22Rv1 (cell line): ENCODE measurements at regions not wholly inside any gene's neighbourhood (a gene's known extent, or its start where the extent isn't known, plus 50 kb on each side); places are given as distances from the start of the nearest gene placed in this dataset.

ENCODE experiments used
- H3K27ac ChIP-seq: fragments of 450-650 bp; 2 replicates; pipeline ENCODE4 v1.5.1; 2017
- ZFX ChIP-seq: fragments of 450-650 bp; IDR thresholded peaks from 2 replicates; pipeline ENCODE4 v1.6.1; 2017; ENCODE audit warnings: antibody characterized with exemption, borderline replicate concordance
- TF ChIP-seq, protein P1 (sequence below): fragments of 450-650 bp; IDR thresholded peaks from 2 replicates; pipeline ENCODE4 v1.5.1; 2017; ENCODE audit warnings: mild to moderate bottlenecking

DNA sequence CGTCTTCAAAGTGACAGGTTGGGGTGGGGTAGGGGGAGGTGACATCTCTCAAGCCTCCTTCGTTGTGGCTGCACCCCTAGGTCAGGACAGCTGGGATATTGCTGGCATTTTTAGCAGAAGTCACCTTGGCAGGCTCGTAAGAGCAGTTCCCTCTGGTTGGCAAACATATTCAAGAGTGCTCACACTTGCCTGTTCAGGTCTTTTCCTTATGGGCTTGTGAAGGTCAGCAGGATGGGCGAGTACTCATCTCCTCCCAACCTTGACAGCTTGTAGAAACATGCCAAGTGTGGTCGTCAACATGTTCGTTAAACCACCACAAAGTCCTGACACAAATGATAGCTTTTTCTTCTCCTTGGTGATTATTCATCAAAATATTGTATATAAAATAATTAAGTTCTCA lies 113.6 kb downstream of the HDGFL1 start:
- H3K27ac ChIP-seq: no peak overlapping the region
- TF ChIP-seq ZFX: no peak

DNA sequence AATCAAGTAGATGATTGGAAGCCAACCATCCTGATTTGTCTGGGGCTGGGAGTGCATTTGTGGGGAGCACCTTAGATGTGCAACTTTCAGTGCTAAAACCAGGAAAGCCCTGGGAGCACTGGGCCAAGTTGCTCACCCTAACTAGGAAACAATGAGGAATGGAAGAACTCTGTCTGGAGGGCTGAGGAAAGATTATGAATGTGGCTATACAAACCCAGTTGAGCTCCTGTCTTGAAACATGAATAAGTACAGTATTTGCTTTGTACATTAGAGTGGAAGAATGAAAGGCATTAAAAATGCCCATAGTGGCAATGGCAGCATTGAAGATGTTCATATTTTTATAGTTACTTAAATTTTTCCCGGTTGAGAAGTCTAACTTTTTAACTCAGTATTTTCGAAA lies 121.1 kb downstream of the HDGFL1 start:
- no peak for TF ChIP-seq ZFX
- TF ChIP-seq, protein P1, sequence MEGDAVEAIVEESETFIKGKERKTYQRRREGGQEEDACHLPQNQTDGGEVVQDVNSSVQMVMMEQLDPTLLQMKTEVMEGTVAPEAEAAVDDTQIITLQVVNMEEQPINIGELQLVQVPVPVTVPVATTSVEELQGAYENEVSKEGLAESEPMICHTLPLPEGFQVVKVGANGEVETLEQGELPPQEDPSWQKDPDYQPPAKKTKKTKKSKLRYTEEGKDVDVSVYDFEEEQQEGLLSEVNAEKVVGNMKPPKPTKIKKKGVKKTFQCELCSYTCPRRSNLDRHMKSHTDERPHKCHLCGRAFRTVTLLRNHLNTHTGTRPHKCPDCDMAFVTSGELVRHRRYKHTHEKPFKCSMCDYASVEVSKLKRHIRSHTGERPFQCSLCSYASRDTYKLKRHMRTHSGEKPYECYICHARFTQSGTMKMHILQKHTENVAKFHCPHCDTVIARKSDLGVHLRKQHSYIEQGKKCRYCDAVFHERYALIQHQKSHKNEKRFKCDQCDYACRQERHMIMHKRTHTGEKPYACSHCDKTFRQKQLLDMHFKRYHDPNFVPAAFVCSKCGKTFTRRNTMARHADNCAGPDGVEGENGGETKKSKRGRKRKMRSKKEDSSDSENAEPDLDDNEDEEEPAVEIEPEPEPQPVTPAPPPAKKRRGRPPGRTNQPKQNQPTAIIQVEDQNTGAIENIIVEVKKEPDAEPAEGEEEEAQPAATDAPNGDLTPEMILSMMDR: no peak
- no peak overlapping the region for H3K27ac ChIP-seq

DNA sequence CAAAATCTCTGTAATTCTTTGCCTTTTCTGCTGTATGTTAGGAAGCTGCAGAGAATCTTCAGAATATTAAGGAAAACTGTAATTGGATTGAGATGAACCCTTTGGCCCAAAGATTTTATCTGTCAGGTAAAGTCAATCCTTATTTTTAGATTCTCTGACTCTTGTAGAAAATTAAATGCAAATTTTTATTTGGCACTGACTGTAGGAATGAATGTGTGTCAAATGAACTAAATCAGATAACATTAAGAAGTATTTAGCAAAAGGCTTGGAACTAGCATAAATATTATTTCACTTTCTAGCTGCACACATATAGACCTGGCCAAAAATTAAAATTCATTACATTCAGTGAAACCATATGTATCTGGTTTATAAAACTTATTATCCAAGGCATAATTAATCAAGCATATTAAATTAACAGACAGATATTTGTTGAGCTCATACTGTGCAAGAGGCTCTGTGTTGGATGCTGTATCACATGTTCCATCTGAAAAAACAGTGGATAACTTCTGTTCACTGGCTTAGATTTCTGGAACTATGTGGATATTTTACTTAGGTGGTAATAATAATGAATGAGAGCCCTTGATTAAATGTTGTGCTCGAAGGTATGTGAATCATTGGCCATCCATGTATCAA lies 124.8 kb downstream of the HDGFL1 start:
- TF ChIP-seq, protein P1: no peak
- no peak for TF ChIP-seq ZFX
- H3K27ac ChIP-seq: no peak overlapping the region

DNA sequence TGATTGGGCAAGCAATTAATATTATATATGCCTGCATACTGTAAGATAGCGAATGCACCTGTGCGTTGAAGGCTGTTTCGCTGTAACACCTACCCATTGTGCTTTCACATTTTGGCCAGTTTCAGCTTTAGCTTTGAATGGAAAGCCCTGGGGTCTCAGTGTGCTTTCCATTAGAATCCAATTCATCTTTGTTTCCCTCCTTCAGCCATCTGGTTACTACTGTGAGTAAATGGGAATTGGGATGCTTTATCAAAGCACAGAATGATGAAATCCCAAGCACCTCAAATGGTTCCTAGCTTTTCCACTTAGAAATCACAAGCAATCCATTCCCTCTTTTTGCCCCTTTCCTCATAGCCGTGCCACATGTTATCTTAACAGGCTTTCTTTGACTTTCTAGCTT lies 127.1 kb downstream of the HDGFL1 start:
- no peak overlapping the region for H3K27ac ChIP-seq
- TF ChIP-seq, protein P1: no peak
- no peak for TF ChIP-seq ZFX

DNA sequence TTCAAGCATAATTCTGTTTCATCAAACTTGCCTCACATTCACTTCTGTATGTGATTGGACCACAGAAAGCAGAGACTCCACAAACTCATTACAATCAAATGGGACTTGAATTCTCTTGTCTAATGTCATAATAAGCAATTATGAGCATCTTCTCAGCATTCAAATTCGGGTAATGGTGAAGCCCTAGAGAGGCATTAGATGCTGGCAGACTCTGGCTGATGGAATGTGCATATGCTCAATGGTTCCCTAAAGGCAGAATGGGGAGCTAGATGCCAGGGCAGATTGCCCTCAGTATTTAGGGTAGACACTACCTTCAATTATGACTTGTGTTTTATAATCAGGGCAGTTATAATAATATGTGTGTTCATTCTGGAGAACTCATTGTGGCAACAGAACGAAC lies 127.9 kb downstream of the HDGFL1 start:
- H3K27ac ChIP-seq: no peak overlapping the region
- no peak for TF ChIP-seq ZFX
- TF ChIP-seq, protein P1: no peak

DNA sequence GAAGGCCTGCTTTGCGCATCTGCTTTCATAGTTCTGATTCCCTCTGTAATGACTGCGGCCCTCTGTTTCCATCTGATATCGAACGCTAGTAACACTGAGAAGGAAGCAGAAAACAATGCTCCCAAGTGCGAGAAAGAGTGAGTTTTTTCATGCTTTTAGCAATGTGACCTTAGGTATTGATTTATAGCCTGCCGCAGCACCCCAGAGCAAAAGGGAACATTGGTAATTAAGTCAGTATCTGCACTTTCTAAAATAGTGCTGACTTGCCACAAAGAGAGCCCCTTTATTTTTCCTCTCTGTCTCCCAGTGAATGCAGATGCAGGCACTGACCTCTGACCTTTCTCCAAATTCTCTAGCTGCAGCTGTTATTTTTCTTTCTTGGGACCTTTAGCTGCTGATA lies 129.8 kb downstream of the HDGFL1 start:
- TF ChIP-seq, protein P1: no peak
- TF ChIP-seq ZFX: no peak
- no peak overlapping the region for H3K27ac ChIP-seq

DNA sequence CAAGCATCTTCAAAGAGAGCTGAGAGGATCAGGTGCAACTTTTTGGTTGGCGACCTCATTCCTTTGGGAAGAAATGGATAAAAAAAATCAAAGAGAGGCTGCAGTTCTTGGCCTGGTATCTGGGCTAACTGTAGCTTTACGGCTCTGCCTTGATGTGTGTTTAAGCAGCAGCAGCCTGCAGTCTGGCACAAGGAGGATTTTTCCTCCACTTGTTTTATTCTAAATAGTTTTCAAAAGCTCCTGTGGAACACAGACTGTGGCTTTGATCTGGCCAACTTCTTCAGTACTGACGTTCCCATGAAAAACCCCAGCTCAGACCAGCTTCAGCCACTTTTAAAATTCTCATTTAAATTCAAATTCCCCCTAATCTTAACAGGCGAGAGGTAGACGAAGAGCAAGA lies 137.3 kb downstream of the HDGFL1 start:
- no peak overlapping the region for H3K27ac ChIP-seq
- TF ChIP-seq, protein P1: no peak
- no peak for TF ChIP-seq ZFX

DNA sequence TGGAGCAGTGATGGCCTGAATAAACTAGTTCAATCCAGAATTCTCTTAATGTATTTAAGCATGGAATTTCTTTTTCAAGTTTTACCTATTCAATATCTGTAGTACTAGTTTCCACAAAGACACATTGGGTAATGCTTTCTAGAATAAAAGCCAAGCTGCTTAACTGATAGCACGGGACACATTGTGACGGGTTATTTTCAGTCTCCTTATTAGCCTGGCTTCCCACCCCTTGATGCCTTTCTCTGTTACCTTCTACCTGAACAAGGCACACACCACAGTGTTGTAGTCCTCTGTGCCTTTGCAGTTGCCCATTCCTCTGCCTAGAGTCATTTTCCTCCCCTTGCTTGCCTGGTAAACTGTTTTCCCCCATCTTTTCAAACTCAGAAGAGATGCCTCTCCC lies 139.1 kb downstream of the HDGFL1 start:
- H3K27ac ChIP-seq: no peak overlapping the region
- TF ChIP-seq, protein P1: no peak
- no peak for TF ChIP-seq ZFX
